ENCODE measurements at regions not wholly inside any gene's neighbourhood (a gene's known extent, or its start where the extent isn't known, plus 50 kb on each side); places are given as distances from the start of the nearest gene placed in this dataset.

DNA sequence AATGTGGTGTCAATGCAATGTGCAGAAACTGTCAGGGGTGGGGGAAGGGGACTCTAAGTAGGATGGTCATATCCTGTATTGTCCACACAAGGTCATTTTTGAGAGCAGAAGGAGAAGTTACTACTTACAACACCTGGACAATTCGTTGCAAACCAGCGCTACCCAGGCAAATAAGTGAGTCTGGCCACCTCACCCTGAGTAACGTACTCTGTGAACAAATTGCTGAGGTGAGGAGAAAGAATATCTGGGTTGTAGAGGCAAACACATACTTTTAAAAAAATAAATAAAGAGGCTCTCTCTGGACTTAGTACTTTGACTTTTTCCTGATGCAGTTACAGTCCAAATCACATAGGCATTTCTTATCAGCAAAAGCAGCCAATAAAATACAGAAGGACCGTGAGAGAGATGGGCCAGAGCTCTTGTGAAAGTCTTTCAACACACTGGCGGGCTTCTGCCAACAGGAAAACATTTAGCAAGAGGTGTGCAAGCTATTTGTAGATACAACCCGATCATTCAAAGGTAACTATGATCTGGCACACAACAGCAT is 268.2 kb upstream of the ID2 start:
- DNase-seq (ENCODE audit: low read depth, low spot score), result no peak

DNA sequence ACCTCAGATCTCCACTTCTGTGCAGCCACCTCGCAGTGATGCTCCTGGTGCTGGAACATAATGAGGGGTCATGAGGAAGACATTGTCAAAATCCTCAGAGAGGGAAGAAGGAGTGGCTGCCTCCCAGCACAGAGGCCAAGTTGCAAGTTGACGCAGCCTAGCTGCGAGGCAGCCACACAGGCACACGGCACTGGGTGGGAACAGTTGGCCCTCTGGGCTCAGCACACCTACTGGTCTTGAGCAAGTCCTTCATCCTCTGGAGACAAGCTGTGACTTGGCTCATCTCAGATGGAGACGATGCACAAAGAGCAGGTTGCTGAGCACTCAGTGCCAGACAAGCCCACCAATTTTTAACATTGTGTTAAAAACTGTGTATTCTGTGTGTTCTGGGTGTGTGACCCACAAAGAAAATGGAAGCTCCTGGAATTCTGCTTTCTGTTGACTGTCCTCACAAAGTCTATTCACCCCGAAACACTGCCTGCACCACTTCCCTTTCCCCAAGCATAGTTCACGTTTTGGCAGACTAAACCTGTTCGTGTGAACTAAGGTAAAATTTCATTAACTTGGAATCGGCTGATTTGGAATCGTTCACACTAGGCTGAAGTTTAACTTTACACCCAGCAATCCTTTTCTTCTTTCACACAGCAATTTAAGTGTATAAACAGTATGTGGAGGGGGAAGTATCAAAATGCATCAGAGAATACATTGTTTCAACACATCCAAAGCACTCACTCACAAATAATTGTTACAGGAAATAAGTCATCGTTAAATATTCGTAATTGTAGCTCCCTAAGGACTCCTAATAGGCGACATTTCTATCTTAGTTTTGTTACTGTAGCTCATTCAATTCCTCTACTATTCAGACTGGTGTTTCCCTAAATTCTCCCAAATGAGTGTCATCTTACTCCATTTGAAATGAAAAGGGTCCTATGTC is 266.6 kb upstream of the ID2 start:
- DNase-seq (ENCODE audit: low read depth, low spot score), result no peak

DNA sequence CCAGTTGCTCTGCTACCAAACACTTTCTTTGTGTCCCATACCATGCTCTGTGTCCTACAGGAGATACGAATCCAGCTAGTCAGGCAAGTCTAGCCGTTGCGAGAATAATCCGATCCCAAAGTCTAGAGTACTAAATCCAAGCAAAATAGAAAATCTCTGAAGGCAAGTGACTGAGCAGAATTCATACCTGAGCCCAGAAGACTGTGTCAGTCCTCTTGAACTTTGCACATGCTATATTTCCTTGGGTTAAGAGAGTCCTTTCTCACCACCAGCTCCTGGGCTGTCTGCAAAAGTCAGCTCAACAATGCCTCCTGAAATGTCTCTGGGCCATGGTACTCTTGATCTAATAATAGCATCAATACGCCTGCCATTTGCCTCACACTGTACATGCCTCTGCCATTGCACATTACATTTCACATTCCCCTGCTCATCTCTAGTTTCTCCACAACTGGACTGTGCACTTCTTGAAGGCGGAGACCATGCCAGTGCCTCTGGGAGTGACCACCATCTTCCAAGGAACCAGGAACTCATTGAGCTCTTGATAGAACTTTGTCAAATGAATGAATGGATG is 265.8 kb upstream of the ID2 start:
- DNase-seq (ENCODE audit: low read depth, low spot score), result no peak

GRCh38 chr2:8416849-8417832 is 264.7 kb upstream of the ID2 start:
- DNase-seq (ENCODE audit: low read depth, low spot score), result no peak

GRCh38 chr2:8418721-8419120 is 263.1 kb upstream of the ID2 start:
- no peak for DNase-seq (ENCODE audit: low read depth, low spot score)

GRCh38 chr2:8421658-8422449 is 260.0 kb upstream of the ID2 start:
- DNase-seq (ENCODE audit: low read depth, low spot score), result no peak

GRCh38 chr2:8422450-8422800 is 259.4 kb upstream of the ID2 start:
- DNase-seq (ENCODE audit: low read depth, low spot score), result no peak

DNA sequence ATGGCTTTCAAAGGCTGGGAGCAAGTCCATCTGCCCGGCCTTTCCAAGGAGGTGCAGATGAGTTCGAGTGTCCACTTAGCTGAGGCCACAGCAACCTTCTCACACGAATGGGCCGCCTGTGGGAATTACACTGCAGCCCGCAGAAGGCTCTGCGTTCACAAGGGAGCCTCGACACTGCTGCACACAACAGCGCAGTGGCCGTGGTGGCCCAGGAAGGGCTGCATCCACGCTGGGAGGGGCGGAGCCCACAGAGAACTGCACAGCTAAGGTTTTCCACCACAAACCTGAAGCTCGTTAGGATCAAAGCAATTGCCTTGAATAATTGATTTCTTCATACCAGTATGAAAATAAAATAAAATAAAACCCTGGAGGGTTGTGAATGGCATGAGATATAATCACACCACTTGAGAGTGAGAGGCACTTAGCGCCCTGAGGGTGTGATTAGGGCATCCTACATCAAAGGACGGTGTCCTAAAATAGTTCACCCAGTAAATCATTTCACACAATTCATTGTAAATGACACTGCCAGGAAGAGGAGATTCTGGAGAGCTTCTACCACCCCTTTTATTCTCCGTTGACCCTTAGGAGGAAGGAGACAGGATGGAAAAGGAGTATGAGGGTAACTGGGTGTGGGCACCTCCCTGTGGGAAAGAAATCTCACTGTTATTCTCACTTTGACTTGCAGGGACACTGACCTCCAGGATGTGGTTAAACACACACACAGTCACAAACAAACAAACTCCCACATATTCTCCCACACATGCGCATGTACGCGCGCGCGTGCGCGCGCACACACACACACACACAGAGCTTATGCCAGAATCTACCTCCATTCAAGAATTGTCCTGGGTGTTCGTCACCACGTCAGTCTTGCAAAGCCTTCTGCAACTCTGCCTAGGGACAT is 256.6 kb upstream of the ID2 start:
- no peak for DNase-seq (ENCODE audit: low read depth, low spot score)

GRCh38 chr2:8426550-8426949 is 255.3 kb upstream of the ID2 start:
- no peak for DNase-seq (ENCODE audit: low read depth, low spot score)

DNA sequence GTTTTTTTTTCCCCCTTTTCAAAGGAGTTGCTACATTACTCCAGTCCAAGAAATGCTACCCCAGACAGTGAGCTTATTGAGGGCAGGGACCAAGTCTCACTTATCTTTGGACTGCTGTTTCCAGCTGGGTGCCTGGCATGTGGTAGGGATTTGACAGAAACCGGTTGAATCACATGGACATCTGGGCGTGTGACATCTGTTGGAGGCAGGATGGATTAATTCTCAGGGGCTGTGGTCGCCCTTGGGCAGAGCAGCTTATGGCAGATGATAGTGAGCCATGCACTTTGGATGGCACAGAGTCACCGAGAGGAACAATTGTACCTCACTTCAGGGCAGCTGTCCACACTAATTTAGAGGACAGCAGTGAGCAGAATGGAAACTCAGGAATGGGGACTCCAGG is 254.6 kb upstream of the ID2 start:
- no peak for DNase-seq (ENCODE audit: low read depth, low spot score)

GRCh38 chr2:8430628-8431027 is 251.2 kb upstream of the ID2 start:
- no peak for DNase-seq (ENCODE audit: low read depth, low spot score)

DNA sequence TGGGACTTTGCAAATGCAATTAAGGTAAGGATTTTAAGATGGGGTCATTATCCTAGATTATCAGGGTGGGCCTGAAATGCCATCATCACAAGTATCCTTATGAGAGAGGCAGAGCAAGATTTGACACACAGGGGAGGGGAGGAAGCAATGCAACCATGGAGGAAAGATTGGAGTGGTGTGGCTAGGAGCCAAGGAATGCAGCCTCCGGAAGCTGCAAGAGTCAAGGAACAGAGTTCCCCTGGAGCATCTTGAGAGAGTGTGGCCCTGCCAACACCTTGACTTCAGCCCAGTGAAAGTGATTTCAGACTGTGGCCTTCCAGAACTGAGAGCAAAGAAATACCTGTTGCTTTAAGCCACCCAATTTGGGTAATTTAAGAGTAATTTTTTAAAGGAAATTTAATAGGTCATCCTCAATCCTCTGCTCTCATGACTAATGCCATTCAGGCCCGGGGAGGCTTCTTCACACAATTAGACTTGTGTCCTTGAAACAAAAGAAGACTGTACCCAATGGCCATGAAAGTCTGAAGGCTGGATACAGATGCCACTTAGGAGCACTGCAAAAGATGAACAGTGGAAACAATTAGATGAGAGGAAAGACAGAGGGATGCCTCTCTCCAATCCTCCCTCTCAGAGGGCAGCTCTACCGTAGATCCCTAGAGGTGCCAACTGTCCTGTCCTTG is 250.3 kb upstream of the ID2 start:
- DNase-seq (ENCODE audit: low read depth, low spot score), result no peak

GRCh38 chr2:8432706-8433336 is 249.0 kb upstream of the ID2 start:
- DNase-seq (ENCODE audit: low read depth, low spot score), result no peak

GRCh38 chr2:8433390-8433789 is 248.5 kb upstream of the ID2 start:
- no peak for DNase-seq (ENCODE audit: low read depth, low spot score)

GRCh38 chr2:8435608-8436007 is 246.2 kb upstream of the ID2 start:
- no peak for DNase-seq (ENCODE audit: low read depth, low spot score)

DNA sequence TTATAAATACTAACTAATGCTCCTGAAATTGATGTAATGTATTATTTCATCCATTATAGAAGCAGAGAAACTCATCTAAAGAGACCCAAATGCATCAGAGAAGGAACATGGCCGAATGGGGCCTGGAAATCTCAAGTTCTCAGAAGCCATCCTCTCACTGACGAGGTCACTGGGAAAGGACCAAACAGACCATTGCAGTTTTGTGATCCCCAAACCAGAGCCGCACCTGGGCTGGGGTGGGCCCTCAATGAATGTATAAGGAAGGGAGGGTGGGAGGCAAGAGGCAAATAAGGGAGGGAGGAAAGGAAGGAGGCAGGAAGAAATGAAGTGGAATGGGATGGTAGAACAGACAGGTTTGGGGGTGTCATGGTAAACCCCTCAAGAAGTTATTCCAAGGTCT is 245.3 kb upstream of the ID2 start:
- DNase-seq (ENCODE audit: low read depth, low spot score), result no peak

GRCh38 chr2:8437228-8437948 is 244.5 kb upstream of the ID2 start:
- no peak for DNase-seq (ENCODE audit: low read depth, low spot score)

DNA sequence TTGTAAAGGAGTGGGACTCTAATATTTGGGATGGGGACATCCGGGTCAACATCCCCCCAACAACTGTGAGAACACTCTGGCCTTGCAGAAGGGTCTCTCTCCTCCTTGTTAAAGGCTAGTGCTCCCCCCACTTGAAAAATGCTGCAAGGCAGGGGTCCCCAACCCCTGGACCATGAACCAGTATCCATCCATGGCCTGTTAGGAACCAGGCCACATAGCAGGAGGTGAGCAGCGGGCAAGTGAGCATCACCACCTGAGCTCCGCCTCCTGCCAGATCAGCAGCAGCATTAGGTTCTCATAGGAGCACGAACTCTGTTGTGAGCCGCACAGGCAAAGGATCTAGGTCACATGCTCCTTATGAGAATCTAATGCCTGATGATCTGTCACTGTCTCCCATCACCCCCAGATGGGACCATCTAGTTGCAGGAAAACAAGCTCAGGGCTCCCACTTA is 243.9 kb upstream of the ID2 start:
- DNase-seq (ENCODE audit: low read depth, low spot score), result no peak

Measured in ELF-1 (cell line).